Caco-2 (cell line): ENCODE measurements at regions not wholly inside any gene's neighbourhood (a gene's known extent, or its start where the extent isn't known, plus 50 kb on each side); places are given as distances from the start of the nearest gene placed in this dataset.

Experiments used
- BruUV-seq: library from RNA; stranded (reverse); fragments of 400-500 nt; replicated peaks from 2 replicates; lab custom pipeline; 2021; lab: Mats Ljungman, UMichigan
- CTCF ChIA-PET: fragments of 300-600 bp; sonication (Branson Sonifier 250); formaldehyde crosslinking; loops from one replicate; lab custom pipeline; 2022; ENCODE audit warnings: antibody characterized with exemption; lab: Charles Lee
- POLR2A ChIA-PET: fragments of 300-600 bp; sonication (Branson Sonifier 250); formaldehyde crosslinking; loops from one replicate; lab custom pipeline; 2022; ENCODE audit warnings: antibody characterized with exemption; lab: Charles Lee
- DNase-seq, 2 experiments: peaks; one replicate each; pipeline versions ENCODE4 v3.0.0 to v3.0.0-alpha.2; 2020 to 2022
- H3K27me3 ChIP-seq: replicated peaks from 2 replicates; pipeline ENCODE4 v1.6.0; 2011; ENCODE audit warnings: low read length; ENCODE audit not compliant: control insufficient read depth, insufficient read depth
- H3K36me3 ChIP-seq: 2 replicates; pipeline ENCODE4 v1.5.1; 2011; ENCODE audit warnings: low read length; ENCODE audit not compliant: control insufficient read depth, insufficient read depth
- H3K4me1 ChIP-seq: fragments of 250-450 bp; sonication (Bioruptor Pico); 2 replicates; pipeline ENCODE4 v1.5.1; 2020; ENCODE audit warnings: mild to moderate bottlenecking
- H3K4me3 ChIP-seq: 2 replicates; pipeline ENCODE4 v1.5.1; 2011; ENCODE audit warnings: low read depth, mild to moderate bottlenecking, control low read depth, low read length
- H3K9me3 ChIP-seq: fragments of 250-450 bp; sonication (Bioruptor Pico); 2 replicates; pipeline ENCODE4 v1.5.1; 2020; ENCODE audit warnings: mild to moderate bottlenecking, moderate library complexity
- H3K27ac Mint-ChIP-seq: one replicate; pipeline ENCODE4 v1.8.0; 2022; ENCODE audit warnings: mixed read lengths; ENCODE audit not compliant: unreplicated experiment
- H3K27me3 Mint-ChIP-seq: one replicate; pipeline ENCODE4 v1.8.0; 2022; ENCODE audit warnings: mixed read lengths; ENCODE audit not compliant: insufficient read depth, unreplicated experiment
- H3K36me3 Mint-ChIP-seq: one replicate; pipeline ENCODE4 v1.8.0; 2022; ENCODE audit warnings: mild to moderate bottlenecking, mixed read lengths; ENCODE audit not compliant: insufficient read depth, unreplicated experiment
- H3K4me1 Mint-ChIP-seq: one replicate; pipeline ENCODE4 v1.8.0; 2022; ENCODE audit warnings: low read depth, mixed read lengths; ENCODE audit not compliant: unreplicated experiment
- H3K4me3 Mint-ChIP-seq: one replicate; pipeline ENCODE4 v1.8.0; 2022; ENCODE audit warnings: mild to moderate bottlenecking, moderate library complexity, mixed read lengths; ENCODE audit not compliant: unreplicated experiment
- H3K9me3 Mint-ChIP-seq: one replicate; pipeline ENCODE4 v1.8.0; 2022; ENCODE audit warnings: mixed read lengths; ENCODE audit not compliant: unreplicated experiment
- intact Hi-C: fragments of 100-400 bp; cut with micrococcal nuclease; formaldehyde crosslinking; loops from one replicate; pipeline ENCODE4 v1.10.0; 2022; ENCODE audit not compliant: unreplicated experiment
- TF ChIP-seq, protein P1 (sequence below), 2 experiments: fragments of 200-600 bp in 1 of 2; IDR thresholded peaks; 1 replicate in 1 of 2; 2 replicates in 1 of 2; pipeline versions ENCODE4 v1.5.1 to v1.8.0; 2011 to 2022; ENCODE audit warnings: antibody characterized with exemption in 1 of 2, control low read depth in 1 of 2, inconsistent platforms in 1 of 2, low read depth in 1 of 2, low read length in 1 of 2, mild to moderate bottlenecking in 1 of 2, moderate library complexity in 1 of 2; ENCODE audit not compliant: insufficient read depth in 1 of 2, severe bottlenecking in 1 of 2, unreplicated experiment in 1 of 2

DNA sequence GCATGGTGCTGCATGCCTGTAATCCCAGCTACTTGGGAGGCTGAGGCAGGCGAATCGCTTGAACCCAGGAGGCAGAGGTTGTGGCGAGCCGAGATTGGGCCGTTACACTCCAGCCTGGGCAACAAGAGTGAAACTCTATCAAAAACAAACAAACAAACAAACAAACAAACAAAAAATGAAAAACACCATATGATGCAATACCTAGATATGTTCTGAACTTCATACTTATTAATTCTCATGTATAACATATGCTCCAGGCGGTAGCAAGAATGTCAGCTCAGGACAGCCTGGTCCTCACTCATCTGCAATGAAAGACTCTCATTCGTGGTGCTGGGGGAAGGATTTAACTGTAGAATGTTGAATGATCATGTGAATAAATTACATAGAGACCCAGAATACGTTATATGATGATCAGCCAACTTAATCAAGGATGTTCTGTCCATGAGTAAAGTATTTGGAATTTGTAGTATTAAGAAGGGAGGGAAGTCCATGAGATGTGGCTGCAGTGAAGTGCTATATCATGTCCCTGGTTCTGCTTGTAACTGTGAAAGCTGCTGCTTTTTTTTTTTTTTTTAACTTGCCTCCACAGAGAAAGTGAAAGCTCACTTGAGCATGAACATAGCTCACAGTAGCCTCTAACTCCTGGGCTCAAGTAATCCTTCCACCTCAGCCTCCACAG lies 206.8 kb downstream of the UQCRFS1 start:
- no peaks in the 10 kb centered on the region for H3K4me1 ChIP-seq
- no peaks in the 10 kb centered on the region for H3K36me3 ChIP-seq
- Mint-ChIP-seq H3K4me1 (no peaks in the 10 kb centered on the region), H3K27me3 (peaks cover 4% of the 10 kb centered on the region), H3K27ac (no peak overlapping the region), H3K36me3 (no peaks in the 10 kb centered on the region), H3K4me3 (no peak overlapping the region), H3K9me3 (peaks cover 21% of the 10 kb centered on the region)
- no TSS peak for BruUV-seq
- no peaks in the 10 kb centered on the region for H3K9me3 ChIP-seq
- no peak for DNase-seq
- H3K27me3 ChIP-seq, result no peaks in the 10 kb centered on the region
- TF ChIP-seq, protein P1, sequence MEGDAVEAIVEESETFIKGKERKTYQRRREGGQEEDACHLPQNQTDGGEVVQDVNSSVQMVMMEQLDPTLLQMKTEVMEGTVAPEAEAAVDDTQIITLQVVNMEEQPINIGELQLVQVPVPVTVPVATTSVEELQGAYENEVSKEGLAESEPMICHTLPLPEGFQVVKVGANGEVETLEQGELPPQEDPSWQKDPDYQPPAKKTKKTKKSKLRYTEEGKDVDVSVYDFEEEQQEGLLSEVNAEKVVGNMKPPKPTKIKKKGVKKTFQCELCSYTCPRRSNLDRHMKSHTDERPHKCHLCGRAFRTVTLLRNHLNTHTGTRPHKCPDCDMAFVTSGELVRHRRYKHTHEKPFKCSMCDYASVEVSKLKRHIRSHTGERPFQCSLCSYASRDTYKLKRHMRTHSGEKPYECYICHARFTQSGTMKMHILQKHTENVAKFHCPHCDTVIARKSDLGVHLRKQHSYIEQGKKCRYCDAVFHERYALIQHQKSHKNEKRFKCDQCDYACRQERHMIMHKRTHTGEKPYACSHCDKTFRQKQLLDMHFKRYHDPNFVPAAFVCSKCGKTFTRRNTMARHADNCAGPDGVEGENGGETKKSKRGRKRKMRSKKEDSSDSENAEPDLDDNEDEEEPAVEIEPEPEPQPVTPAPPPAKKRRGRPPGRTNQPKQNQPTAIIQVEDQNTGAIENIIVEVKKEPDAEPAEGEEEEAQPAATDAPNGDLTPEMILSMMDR (IDR thresholded peaks at IDR 0.05; ENCODE audit: insufficient read depth in 1 of 2, low read depth in 1 of 2, low read length in 1 of 2, severe bottlenecking in 1 of 2, unreplicated experiment in 1 of 2), result no peak
- POLR2A ChIA-PET, result no interaction called here
- intact Hi-C loops, result no loop called here
- H3K4me3 ChIP-seq, result no peak overlapping the region
- CTCF ChIA-PET, result no interaction called here

DNA sequence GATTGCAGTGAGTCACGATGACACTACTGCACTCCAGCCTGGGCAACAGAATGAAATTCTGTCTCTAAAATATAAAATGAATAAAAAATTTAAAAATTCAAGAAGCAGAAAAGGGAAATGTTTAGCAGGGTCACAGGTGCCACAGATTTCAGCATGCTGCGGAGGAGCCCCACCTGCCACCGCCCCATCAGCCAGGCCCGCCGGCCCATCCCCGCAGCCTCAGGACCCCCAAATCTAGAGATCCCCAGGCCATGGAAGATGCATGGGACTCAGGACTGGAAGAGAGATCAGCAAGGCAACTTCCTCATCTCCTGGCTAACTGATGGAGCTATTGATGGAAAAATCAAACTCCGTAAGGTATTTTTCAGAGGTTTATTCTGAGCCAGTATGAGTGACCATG lies 208.2 kb downstream of the UQCRFS1 start:
- Mint-ChIP-seq H3K27me3 (peaks cover 4% of the 10 kb centered on the region), H3K4me1 (no peaks in the 10 kb centered on the region), H3K9me3 (peaks cover 13% of the 10 kb centered on the region), H3K27ac (no peak overlapping the region), H3K36me3 (no peaks in the 10 kb centered on the region), H3K4me3 (no peak overlapping the region)
- Histone ChIP-seq H3K4me1 (no peaks in the 10 kb centered on the region), H3K9me3 (no peaks in the 10 kb centered on the region), H3K27me3 (no peaks in the 10 kb centered on the region), H3K4me3 (no peak overlapping the region), H3K36me3 (no peaks in the 10 kb centered on the region)
- ChIA-PET CTCF (no interaction called here), POLR2A (no interaction called here)
- BruUV-seq, result no TSS peak
- intact Hi-C loops, result no loop called here
- no peak for DNase-seq
- TF ChIP-seq, protein P1 (IDR thresholded peaks at IDR 0.05; ENCODE audit: insufficient read depth in 1 of 2, low read depth in 1 of 2, low read length in 1 of 2, severe bottlenecking in 1 of 2, unreplicated experiment in 1 of 2), result no peak

DNA sequence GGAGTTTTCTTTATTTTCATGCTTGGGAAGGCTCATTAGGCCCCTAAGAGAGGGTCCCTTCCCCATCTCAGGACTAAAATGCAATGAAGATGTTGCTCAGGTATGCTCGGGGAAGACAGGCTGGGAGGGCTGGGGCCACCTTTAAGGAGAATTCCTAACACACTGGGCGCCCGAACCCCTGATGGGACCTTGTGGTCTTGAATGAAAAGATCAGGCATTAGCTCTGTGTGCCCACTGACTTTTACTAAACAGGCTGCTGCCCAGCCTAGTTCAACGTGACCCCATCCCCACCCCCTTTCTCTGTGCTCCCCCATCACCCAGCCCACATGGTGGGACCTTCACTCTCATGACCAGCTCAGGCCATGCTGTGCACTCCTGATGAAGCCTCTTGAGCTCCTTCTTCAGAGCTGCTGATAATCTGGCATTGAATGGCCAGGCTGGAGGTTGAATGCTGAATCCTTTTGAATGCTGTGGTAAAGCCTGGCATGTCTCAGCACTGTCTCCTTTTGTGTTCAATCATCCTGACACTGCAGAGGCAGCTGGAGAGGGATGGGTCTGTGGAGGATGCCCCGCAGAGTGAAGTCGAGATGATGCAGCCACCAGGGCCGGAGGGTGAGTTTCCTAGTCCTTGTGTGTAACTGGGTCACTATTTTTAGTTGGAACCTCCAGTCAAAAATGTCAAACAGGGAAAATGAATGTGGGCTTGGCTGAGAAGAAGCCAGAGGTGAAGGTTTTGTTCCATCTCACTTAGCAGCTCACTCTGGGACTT lies 209.1 kb downstream of the UQCRFS1 start:
- no peak overlapping the region for H3K4me3 ChIP-seq
- Mint-ChIP-seq H3K27ac (no peak overlapping the region), H3K36me3 (no peaks in the 10 kb centered on the region), H3K4me1 (no peaks in the 10 kb centered on the region), H3K9me3 (peaks cover 3% of the 10 kb centered on the region), H3K4me3 (no peak overlapping the region), H3K27me3 (peaks cover under 1% of the 10 kb centered on the region)
- CTCF ChIA-PET, result no interaction called here
- POLR2A ChIA-PET, result no interaction called here
- TF ChIP-seq, protein P1 (IDR thresholded peaks at IDR 0.05; ENCODE audit: insufficient read depth in 1 of 2, low read depth in 1 of 2, low read length in 1 of 2, severe bottlenecking in 1 of 2, unreplicated experiment in 1 of 2), result no peak
- intact Hi-C loops, result no loop called here
- no TSS peak for BruUV-seq
- DNase-seq, result no peak
- no peaks in the 10 kb centered on the region for H3K27me3 ChIP-seq
- H3K36me3 ChIP-seq, result no peaks in the 10 kb centered on the region
- H3K4me1 ChIP-seq, result no peaks in the 10 kb centered on the region
- no peaks in the 10 kb centered on the region; the same call in 1 of the 2 replicates for H3K9me3 ChIP-seq
